Globus pallidus (tissue), 1 donor: ENCODE measurements at regions not wholly inside any gene's neighbourhood (a gene's known extent, or its start where the extent isn't known, plus 50 kb on each side); places are given as distances from the start of the nearest gene placed in this dataset.

Experiments
- DNase-seq: peaks from one replicate; pipeline ENCODE4 v3.0.0-alpha.2; 2015; ENCODE audit warnings: low spot score

- DNase-seq, result no peak
Measured at GRCh38 chr4:112847781-112848180, 201.7 kb upstream of the ANK2 start.

DNA sequence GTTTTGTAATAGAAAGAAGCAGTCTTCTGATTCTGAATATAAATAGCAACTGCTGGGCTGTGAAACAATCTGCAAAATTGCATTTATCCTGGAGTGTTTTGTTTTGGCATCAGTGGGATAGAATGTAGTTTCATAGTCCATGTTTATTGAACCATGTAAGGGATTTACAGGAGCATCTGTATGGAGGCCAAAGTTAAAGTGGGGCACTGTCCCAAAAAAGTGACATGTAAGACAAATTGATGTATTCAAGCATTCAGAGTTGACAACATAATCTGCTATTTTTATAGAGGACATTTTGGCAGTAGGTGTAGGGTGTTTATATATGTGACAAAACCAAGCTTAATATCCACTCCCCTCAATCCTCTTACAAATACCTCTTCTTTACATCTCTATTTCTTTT is 200.5 kb upstream of the ANK2 start:
- DNase-seq, result no peak

DNA sequence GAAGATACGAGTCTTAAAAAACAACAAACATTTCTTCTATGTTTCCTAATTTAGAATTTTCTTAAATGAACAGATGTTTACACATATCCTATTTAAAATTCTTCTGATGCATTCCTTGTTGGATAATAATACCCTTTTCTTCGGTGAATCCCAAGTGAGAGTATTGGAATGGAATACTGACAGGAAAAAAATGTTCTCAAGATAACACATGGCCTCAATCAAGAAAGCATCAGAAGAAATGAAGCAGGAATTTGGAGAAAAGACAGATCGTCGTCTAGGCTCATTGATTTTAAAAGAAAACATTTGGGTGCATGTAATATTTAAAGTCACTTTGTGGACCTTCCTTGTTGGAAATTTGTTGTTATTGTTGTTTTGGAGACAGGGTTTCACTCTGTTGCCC is 196.9 kb upstream of the ANK2 start:
- no peak for DNase-seq

DNA sequence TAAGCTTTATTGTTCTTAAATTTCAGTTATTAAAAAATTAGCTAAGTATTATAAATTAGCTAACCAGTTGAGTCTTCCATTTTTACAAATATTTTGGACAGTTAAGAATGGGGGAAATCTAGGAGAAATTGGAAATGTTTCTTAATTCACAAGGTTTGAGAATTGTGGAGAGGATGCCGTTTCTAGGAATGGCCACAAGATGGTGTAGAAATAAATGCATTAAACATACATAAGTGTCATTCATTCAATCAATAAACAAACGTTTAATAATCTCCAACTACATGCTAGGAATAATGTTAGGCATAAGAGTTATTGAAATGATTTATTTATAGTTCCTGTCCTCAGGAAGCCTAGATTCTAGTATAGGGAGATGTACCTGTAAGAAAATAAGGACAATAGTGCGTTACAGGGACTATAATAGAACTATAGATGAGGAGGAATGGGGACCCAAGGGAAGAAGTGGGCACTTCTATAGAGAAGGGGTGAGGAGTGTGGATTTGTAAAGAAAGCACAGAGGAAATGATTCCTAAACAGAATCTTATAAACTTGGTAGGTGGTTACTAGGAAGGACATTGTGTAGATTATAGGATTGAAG is 195.7 kb upstream of the ANK2 start:
- DNase-seq, result peak; percentile 46

- peak; percentile 26 for DNase-seq
Measured at GRCh38 chr4:112854420-112854819, 195.0 kb upstream of the ANK2 start.

GRCh38 chr4:112855058-112855457 is 194.4 kb upstream of the ANK2 start:
- peak; percentile 82 for DNase-seq

- DNase-seq, result no peak
Measured at GRCh38 chr4:112857461-112857860, 192.0 kb upstream of the ANK2 start.

GRCh38 chr4:112858751-112859150 is 190.7 kb upstream of the ANK2 start:
- DNase-seq, result no peak

GRCh38 chr4:112859456-112860184 is 189.8 kb upstream of the ANK2 start:
- DNase-seq, result peak; percentile 47

DNA sequence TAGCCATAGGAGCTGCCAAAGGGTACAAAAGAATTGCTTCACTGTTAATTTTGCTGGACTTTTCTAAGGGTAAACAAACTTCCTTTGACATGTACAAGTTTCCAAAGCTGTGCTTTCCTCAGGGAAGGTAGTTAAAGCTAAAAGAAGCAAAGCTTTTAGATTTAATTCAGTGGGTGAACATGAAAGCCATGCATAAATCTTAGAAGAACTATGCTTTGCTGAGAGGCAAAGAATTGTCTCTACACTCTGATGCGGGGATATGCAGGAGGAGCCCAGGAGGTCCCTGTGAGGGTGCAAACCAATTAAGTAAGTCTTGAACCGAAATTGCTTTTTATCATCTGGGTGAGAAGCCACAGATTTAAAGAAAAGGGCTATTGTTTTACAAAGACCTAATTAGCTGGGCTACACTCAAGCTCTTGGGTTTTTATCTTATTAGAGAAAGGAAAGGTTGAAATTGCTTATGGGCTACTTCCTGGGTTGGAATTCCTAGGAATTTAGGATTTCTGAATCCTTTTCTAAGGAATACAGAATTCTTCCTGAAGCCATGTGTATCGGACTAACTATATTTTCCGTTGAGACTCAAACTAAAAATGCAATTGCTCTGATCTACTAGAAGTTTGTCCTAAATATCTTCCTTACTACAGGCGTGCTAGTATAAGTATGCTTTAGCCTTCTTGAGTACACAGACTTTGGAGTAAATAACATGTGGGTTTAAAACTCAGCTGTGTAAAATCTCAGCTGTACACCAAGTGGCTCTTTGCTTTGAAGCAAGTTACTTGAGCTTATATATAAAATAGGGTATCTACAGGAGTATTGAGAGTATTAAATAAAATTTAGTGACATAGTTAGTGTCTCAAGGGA is 188.4 kb upstream of the ANK2 start:
- peak; percentile 70 for DNase-seq

DNA sequence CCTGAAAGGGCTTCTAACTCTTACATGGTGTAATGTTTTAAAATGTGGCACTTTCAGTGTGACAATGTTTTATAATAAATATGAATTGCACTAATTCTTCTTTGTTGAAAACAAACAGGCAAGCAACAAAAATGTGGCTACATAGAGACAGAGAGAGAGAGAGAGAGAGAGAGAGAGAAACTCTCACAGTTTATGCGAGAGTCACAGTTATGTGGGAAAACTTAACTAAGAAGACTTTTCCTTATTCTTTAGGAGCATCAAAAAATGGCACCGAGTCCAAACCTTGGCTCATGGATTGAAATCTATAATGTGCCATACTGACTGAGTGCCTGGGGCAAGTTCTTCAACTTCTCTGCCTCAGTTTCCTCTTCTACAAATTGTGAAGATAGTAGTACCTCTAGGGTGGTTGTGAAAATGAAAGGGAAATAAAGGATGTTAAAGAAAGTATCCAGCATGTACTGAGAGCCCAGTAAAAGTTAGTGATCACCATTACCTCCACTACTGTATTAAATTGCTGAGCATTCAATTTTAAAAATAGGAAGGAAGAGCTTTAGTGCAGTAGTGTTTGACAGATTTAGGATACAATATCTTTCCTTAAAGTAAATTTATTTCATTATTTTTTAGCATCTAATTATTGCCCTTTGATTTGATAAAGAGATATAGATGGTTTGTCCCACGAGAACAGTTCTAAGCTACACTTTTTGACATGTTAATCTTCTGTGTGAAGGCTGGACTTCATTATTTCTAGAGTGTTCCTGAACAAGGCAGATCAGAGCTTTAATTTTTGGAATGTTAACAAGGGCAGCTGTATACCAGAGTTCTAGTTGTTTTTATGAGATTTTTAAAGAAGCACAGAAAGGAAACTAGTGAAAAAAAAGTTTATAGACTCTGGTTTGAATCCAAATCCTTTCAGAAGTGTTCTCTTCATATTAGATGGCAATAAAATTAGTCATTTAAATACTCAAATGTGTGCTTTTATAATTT is 187.5 kb upstream of the ANK2 start:
- DNase-seq, result no peak

- no peak for DNase-seq
Measured at GRCh38 chr4:112865443-112865842, 184.0 kb upstream of the ANK2 start.

DNA sequence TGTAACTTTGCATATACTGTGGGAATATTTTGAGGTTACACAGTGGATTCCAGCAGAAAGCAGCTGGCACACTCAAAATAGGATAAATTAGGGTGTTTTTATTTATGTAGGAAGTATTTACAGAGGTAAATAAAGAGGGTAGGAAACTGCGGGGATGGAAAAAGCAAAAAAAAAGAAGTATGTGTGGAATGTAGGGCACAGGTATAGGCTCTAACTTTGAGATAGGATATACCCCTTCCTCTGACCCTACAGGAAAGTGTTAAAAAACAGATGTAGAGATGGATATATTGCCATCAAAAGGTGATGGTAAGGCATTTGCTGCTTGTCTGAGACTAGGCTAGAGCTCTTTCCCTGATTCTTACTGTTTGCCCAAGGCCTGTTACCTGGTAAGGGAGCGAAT is 173.1 kb upstream of the ANK2 start:
- DNase-seq, result no peak

DNA sequence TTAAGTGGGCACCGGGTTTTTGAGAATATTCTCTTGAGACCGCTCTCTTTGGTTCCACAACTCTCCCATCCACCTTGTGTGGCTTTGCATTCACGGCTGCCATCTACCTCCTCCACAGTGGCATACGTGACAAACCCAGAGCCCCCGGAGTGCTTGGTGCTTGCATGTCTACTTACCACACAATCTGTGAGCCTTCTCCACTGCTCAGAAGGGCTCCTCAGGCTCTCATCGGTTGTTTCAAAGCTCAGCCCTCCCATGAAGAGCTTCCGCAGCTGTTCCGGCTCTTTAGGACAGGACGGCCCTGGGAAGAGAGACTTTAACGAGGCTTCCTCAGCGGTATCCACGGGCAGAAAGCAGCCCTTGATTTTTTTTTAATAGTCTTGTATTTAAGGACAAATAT is 167.6 kb upstream of the ANK2 start:
- no peak for DNase-seq

DNA sequence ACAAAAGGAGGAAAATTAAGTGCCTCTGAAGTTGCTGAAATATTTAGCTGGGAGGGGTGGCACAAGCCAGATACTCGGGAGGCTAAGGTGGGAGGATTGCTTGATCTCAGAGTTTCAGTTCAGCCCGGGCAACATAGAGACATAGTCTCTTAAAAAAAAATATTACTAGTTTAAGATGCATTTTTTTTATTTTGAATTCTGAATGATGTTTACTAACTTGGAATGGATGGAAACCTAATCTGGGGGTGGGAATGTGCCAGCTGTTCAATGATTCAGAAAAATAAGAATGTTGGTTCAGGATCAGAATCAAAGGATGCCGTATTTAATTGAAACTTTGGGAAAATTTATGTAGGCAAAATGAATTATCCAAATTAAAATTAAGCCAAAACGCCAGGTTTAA is 167.2 kb upstream of the ANK2 start:
- no peak for DNase-seq

GRCh38 chr4:112884406-112884805 is 165.0 kb upstream of the ANK2 start:
- no peak for DNase-seq

DNA sequence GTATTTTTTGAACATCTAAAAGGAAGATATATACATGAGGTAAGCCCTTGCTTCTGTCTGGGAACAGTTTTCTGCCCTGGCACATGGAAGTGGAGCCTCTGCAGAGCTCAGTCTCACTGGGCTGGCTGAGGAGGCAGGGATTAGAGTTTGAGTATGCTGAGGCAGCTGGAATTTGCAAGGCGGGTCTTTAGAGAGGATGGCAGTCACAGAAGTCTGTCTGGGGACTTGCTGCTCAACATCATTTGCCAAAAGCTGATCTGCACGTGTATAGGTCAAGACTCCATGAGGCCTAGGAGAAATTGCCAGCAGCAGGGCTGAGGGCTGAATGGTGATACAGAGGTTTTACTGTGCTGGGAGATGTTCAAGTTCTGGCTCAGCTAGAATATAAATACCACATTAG is 163.6 kb upstream of the ANK2 start:
- DNase-seq, result no peak

DNA sequence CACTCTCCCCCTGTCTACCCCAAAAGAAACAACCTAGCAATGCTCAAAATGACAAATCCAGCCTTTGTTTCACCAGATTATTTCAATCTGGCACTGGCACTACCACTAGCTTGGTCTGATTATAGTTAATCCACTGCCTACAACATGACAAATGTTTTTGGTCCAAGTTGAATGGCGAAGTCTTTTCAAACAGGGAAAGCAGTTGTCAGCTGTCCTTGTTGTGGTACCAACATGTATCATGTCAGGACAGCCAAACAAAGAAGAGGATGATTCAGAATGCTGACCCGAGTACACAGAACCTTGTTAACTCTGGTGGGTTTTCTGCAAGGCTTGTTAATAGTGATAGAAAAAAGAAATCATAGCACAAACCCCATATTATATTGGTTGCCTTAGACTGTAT is 160.8 kb upstream of the ANK2 start:
- peak; percentile 90 for DNase-seq

GRCh38 chr4:112889199-112889598 is 160.3 kb upstream of the ANK2 start:
- no peak for DNase-seq

GRCh38 chr4:112889619-112890527 is 159.6 kb upstream of the ANK2 start:
- peak; percentile 73 for DNase-seq

GRCh38 chr4:112894480-112894879 is 155.0 kb upstream of the ANK2 start:
- DNase-seq, result no peak
